CD14-positive monocyte (primary cell): ENCODE measurements at regions not wholly inside any gene's neighbourhood (a gene's known extent, or its start where the extent isn't known, plus 50 kb on each side); places are given as distances from the start of the nearest gene placed in this dataset.

ENCODE experiments used
- DNase-seq, 3 donors: peaks; one replicate each; pipeline ENCODE4 v3.0.0-alpha.2; 2011 to 2022
- H2AFZ ChIP-seq: 2 replicates; pipeline ENCODE4 v1.6.0; 2012; ENCODE audit warnings: mild to moderate bottlenecking, low read depth, low read length, inconsistent platforms; ENCODE audit not compliant: insufficient read depth, poor library complexity, severe bottlenecking
- H3K27ac ChIP-seq, 2 donors: 1 replicate in 1 of 2; 2 replicates in 1 of 2; pipeline ENCODE4 v1.5.1; 2012 to 2013; ENCODE audit warnings: low read length in 2 of 2, control low read depth in 1 of 2, inconsistent platforms in 1 of 2, low read depth in 1 of 2, mild to moderate bottlenecking in 1 of 2
- H3K27me3 ChIP-seq, 2 donors: one replicate each; pipeline versions ENCODE4 v1.6.0 to v1.6.1; 2011 to 2013; ENCODE audit warnings: low read length in 2 of 2; ENCODE audit not compliant: control insufficient read depth in 2 of 2, insufficient read depth in 2 of 2
- H3K36me3 ChIP-seq, 2 donors: replicated peaks in 1 of 2; 1 replicate in 1 of 2; 2 replicates in 1 of 2; pipeline versions ENCODE4 v1.5.1 to v1.6.1; 2012 to 2013; ENCODE audit warnings: low read length in 2 of 2, control low read depth in 1 of 2, inconsistent platforms in 1 of 2, mild to moderate bottlenecking in 1 of 2; ENCODE audit not compliant: insufficient read depth in 2 of 2, control insufficient read depth in 1 of 2
- H3K4me1 ChIP-seq, 2 donors: 1 replicate in 1 of 2; 2 replicates in 1 of 2; pipeline versions ENCODE4 v1.5.1 to v1.6.1; 2012 to 2013; ENCODE audit warnings: low read length in 2 of 2, control low read depth in 1 of 2, inconsistent platforms in 1 of 2, mild to moderate bottlenecking in 1 of 2, moderate library complexity in 1 of 2; ENCODE audit not compliant: insufficient read depth in 2 of 2, control insufficient read depth in 1 of 2
- H3K4me2 ChIP-seq: replicated peaks from 2 replicates; pipeline ENCODE3; 2012; ENCODE audit warnings: low read length, moderate library complexity, mild to moderate bottlenecking; ENCODE audit not compliant: poor library complexity, severe bottlenecking; ENCODE audit errors: extremely low read depth
- H3K4me3 ChIP-seq, 3 experiments: fragments of 200-600 bp in 1 of 3; sonication (generic) in 1 of 3; replicated peaks in 1 of 3; 1 replicate in 2 of 3; 2 replicates in 1 of 3; pipeline ENCODE4 v1.5.1; 2011 to 2013; ENCODE audit warnings: low read length in 3 of 3, mild to moderate bottlenecking in 3 of 3, control low read depth in 2 of 3, low read depth in 2 of 3, inconsistent platforms in 1 of 3, moderate library complexity in 1 of 3
- H3K79me2 ChIP-seq: 2 replicates; pipeline ENCODE4 v1.6.0; 2012; ENCODE audit warnings: mild to moderate bottlenecking, control low read depth, inconsistent platforms, low read length, moderate library complexity; ENCODE audit not compliant: insufficient read depth
- H3K9ac ChIP-seq: 2 replicates; pipeline ENCODE4 v1.6.0; 2017; ENCODE audit warnings: low read length, mild to moderate bottlenecking; ENCODE audit not compliant: insufficient read depth, poor library complexity, severe bottlenecking
- H3K9me3 ChIP-seq, 2 donors: replicated peaks in 1 of 2; 1 replicate in 1 of 2; 2 replicates in 1 of 2; pipeline versions ENCODE4 v1.5.1 to v1.6.1; 2012 to 2013; ENCODE audit warnings: low read length in 2 of 2, control low read depth in 1 of 2; ENCODE audit not compliant: control insufficient read depth in 1 of 2, insufficient read depth in 1 of 2
- H4K20me1 ChIP-seq: 2 replicates; pipeline ENCODE4 v1.6.0; 2012; ENCODE audit warnings: mild to moderate bottlenecking, low read length, control low read depth, moderate library complexity; ENCODE audit not compliant: insufficient read depth
- H3K27ac Mint-ChIP-seq, 7 donors: one replicate each; pipeline ENCODE4 v1.8.0; 2020; ENCODE audit warnings: mild to moderate bottlenecking in 7 of 7, mixed read lengths in 7 of 7, moderate library complexity in 6 of 7, inconsistent platforms in 2 of 7
- H3K27me3 Mint-ChIP-seq, 3 donors: one replicate each; pipeline ENCODE4 v1.8.0; 2021 to 2022; ENCODE audit warnings: low read depth in 3 of 3, mild to moderate bottlenecking in 3 of 3, mixed read lengths in 3 of 3, moderate library complexity in 3 of 3, inconsistent platforms in 1 of 3
- H3K36me3 Mint-ChIP-seq, 2 donors: one replicate each; pipeline ENCODE4 v1.8.0; 2020; ENCODE audit warnings: mixed read lengths in 2 of 2, inconsistent platforms in 1 of 2, mild to moderate bottlenecking in 1 of 2
- H3K4me1 Mint-ChIP-seq: one replicate; pipeline ENCODE4 v1.8.0; 2020; ENCODE audit warnings: mild to moderate bottlenecking, mixed read lengths
- H3K4me3 Mint-ChIP-seq, 2 donors: one replicate each; pipeline ENCODE4 v1.8.0; 2020; ENCODE audit warnings: mild to moderate bottlenecking in 2 of 2, mixed read lengths in 2 of 2, moderate library complexity in 1 of 2
- H3K9me3 Mint-ChIP-seq, 7 donors: one replicate each; pipeline ENCODE4 v1.8.0; 2020 to 2022; ENCODE audit warnings: mixed read lengths in 7 of 7, mild to moderate bottlenecking in 6 of 7, moderate library complexity in 6 of 7, inconsistent platforms in 2 of 7
- WGBS: methylation state at CpG from one replicate; pipeline ENCODE4 v1.1.5; 2013; ENCODE audit warnings: missing lambda C conversion rate; ENCODE audit not compliant: insufficient coverage; 5-methylcytosine and 5-hydroxymethylcytosine counted together
- intact Hi-C, 2 donors: fragments of 100-400 bp; cut with micrococcal nuclease; formaldehyde crosslinking; loops; one replicate each; pipeline versions ENCODE4 v1.15.0 to v1.15.1; 2023
- TF ChIP-seq, protein P1 (sequence below): fragments of 200-600 bp; IDR thresholded peaks from one replicate; pipeline ENCODE4 v1.8.0; 2022; ENCODE audit warnings: antibody characterized with exemption, mild to moderate bottlenecking

DNA sequence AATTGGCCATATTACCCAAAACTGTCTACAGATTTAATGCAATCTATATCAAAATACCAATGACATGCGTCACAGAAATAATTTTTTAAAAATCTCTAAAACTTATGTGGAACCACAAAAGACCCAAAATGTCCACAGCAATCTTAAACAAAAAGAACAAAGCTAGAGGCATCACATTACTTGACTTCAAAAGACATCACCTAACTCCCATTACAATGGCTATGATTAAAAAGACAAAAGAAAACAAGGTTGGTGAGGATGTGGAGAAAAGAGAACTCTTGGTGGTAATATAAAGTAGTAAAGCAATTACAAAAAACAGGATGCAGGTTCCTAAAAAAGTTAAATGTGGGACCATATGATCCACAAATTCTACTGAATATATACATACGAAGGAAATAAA, 187.6 kb upstream of the CNTN6 start:
- WGBS: no CpG with 5 or more reads among the region's 2 CpGs
- Histone ChIP-seq H3K27me3 (no peaks in the 10 kb centered on the region), H3K9me3 (peaks cover 12 to 21% of the 10 kb centered on the region in 2 donors), H3K4me2 (no peak overlapping the region), H2AFZ (no peak overlapping the region), H4K20me1 (no peaks in the 10 kb centered on the region), H3K79me2 (no peaks in the 10 kb centered on the region), H3K36me3 (no peaks in the 10 kb centered on the region), H3K9ac (no peak overlapping the region), H3K4me3 (no peak overlapping the region), H3K27ac (no peak overlapping the region), H3K4me1 (no peaks in the 10 kb centered on the region)
- DNase-seq: no peak
- Mint-ChIP-seq H3K36me3 (no peaks in the 10 kb centered on the region), H3K27me3 (no peaks in the 10 kb centered on the region), H3K9me3 (peaks cover 0 to 14% (median 5%) of the 10 kb centered on the region in 7 donors), H3K4me1 (no peaks in the 10 kb centered on the region), H3K4me3 (no peak overlapping the region), H3K27ac (no peak overlapping the region)
- intact Hi-C loops: no loop called here
- TF ChIP-seq, protein P1, sequence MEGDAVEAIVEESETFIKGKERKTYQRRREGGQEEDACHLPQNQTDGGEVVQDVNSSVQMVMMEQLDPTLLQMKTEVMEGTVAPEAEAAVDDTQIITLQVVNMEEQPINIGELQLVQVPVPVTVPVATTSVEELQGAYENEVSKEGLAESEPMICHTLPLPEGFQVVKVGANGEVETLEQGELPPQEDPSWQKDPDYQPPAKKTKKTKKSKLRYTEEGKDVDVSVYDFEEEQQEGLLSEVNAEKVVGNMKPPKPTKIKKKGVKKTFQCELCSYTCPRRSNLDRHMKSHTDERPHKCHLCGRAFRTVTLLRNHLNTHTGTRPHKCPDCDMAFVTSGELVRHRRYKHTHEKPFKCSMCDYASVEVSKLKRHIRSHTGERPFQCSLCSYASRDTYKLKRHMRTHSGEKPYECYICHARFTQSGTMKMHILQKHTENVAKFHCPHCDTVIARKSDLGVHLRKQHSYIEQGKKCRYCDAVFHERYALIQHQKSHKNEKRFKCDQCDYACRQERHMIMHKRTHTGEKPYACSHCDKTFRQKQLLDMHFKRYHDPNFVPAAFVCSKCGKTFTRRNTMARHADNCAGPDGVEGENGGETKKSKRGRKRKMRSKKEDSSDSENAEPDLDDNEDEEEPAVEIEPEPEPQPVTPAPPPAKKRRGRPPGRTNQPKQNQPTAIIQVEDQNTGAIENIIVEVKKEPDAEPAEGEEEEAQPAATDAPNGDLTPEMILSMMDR: no peak

DNA sequence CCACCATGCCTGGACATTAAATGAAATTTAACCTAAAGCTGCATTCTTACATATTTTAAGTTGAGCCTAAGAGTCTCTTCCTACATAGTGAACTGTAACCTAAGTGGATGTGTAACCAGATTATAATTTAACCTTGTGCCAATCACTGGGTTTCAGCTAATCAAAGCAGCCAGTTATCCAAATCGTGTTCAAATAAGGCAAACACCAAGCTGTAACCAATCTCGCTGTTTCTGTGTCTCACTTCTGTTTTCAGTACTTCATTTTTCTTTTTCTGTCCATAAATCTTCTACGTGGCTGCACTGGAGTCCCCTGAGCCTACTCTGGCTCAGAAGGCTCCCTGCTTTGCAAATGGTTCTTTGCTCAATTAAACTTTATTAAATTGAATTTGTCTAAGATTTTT, 186.1 kb upstream of the CNTN6 start:
- no peak overlapping the region for H3K4me3 ChIP-seq
- intact Hi-C loops: no loop called here
- H3K27me3 ChIP-seq: no peaks in the 10 kb centered on the region
- H3K79me2 ChIP-seq: no peaks in the 10 kb centered on the region
- no peak overlapping the region for H3K4me2 ChIP-seq
- no peak overlapping the region for H3K27ac ChIP-seq
- H3K27ac Mint-ChIP-seq: no peak overlapping the region
- no peaks in the 10 kb centered on the region for H3K36me3 Mint-ChIP-seq
- no peak overlapping the region for H3K4me3 Mint-ChIP-seq
- no peaks in the 10 kb centered on the region for H3K4me1 ChIP-seq
- H3K36me3 ChIP-seq: no peaks in the 10 kb centered on the region
- DNase-seq: no peak
- no peaks in the 10 kb centered on the region for H3K27me3 Mint-ChIP-seq
- H4K20me1 ChIP-seq: no peaks in the 10 kb centered on the region
- 25% methylated on average over 3 of the region's 3 CpGs for WGBS
- no peak overlapping the region for H2AFZ ChIP-seq
- peaks cover 12 to 15% of the 10 kb centered on the region in 2 donors for H3K9me3 ChIP-seq
- H3K9ac ChIP-seq: no peak overlapping the region
- peaks cover 0 to 22% (median 4%) of the 10 kb centered on the region in 7 donors for H3K9me3 Mint-ChIP-seq
- no peaks in the 10 kb centered on the region for H3K4me1 Mint-ChIP-seq
- TF ChIP-seq, protein P1: no peak
